ENCODE measurements at regions not wholly inside any gene's neighbourhood (a gene's known extent, or its start where the extent isn't known, plus 50 kb on each side); places are given as distances from the start of the nearest gene placed in this dataset.

GRCh38 chr18:8946066-8946838 is 156.2 kb upstream of the NDUFV2 start:
- DNase-seq (ENCODE audit: low spot score in 2 of 2), result no peak
- no peaks in the 10 kb centered on the region for H3K9me3 ChIP-seq
- no peaks in the 10 kb centered on the region for H3K4me1 ChIP-seq
- H3K27me3 ChIP-seq, result no peaks in the 10 kb centered on the region
- H3K36me3 ChIP-seq, result no peaks in the 10 kb centered on the region
- intact Hi-C loops (cut with DNase I), result no loop called here
- no peak for TF ChIP-seq CTCF (IDR thresholded peaks at IDR 0.05)
- no peak overlapping the region for H3K4me3 ChIP-seq
- no peak overlapping the region for H3K27ac ChIP-seq

GRCh38 chr18:8947566-8947965 is 154.9 kb upstream of the NDUFV2 start:
- H3K4me3 ChIP-seq, result no peak overlapping the region
- intact Hi-C loops (cut with DNase I), result no loop called here
- DNase-seq (ENCODE audit: low spot score in 2 of 2), result no peak
- H3K4me1 ChIP-seq, result no peaks in the 10 kb centered on the region
- no peaks in the 10 kb centered on the region for H3K36me3 ChIP-seq
- no peaks in the 10 kb centered on the region for H3K27me3 ChIP-seq
- no peak overlapping the region for H3K27ac ChIP-seq
- TF ChIP-seq CTCF (IDR thresholded peaks at IDR 0.05), result no peak
- no peaks in the 10 kb centered on the region for H3K9me3 ChIP-seq

- Histone ChIP-seq H3K4me3 (no peak overlapping the region), H3K9me3 (no peaks in the 10 kb centered on the region), H3K27ac (no peak overlapping the region), H3K27me3 (no peaks in the 10 kb centered on the region), H3K4me1 (no peaks in the 10 kb centered on the region), H3K36me3 (no peaks in the 10 kb centered on the region)
- intact Hi-C loops (cut with DNase I), result no loop called here
- no peak for DNase-seq (ENCODE audit: low spot score in 2 of 2)
- no peak for TF ChIP-seq CTCF (IDR thresholded peaks at IDR 0.05)
Measured at GRCh38 chr18:8948011-8948410, 154.5 kb upstream of the NDUFV2 start.

- intact Hi-C loops (cut with DNase I), result no loop called here
- Histone ChIP-seq H3K9me3 (no peaks in the 10 kb centered on the region), H3K4me3 (no peak overlapping the region), H3K27ac (no peak overlapping the region), H3K4me1 (no peaks in the 10 kb centered on the region), H3K36me3 (no peaks in the 10 kb centered on the region), H3K27me3 (no peaks in the 10 kb centered on the region)
- DNase-seq (ENCODE audit: low spot score in 2 of 2), result no peak
- no peak for TF ChIP-seq CTCF (IDR thresholded peaks at IDR 0.05)
Measured at GRCh38 chr18:8948471-8949149, 153.9 kb upstream of the NDUFV2 start.

- intact Hi-C loops (cut with DNase I), result no loop called here
- Histone ChIP-seq H3K4me3 (no peak overlapping the region), H3K27me3 (no peaks in the 10 kb centered on the region), H3K36me3 (no peaks in the 10 kb centered on the region), H3K27ac (no peak overlapping the region), H3K9me3 (no peaks in the 10 kb centered on the region), H3K4me1 (no peaks in the 10 kb centered on the region)
- TF ChIP-seq CTCF (IDR thresholded peaks at IDR 0.05), result no peak
- no peak for DNase-seq (ENCODE audit: low spot score in 2 of 2)
Measured at GRCh38 chr18:8949206-8949605, 153.3 kb upstream of the NDUFV2 start.

Measured in ascending aorta (tissue), 2 donors.